Naive thymus-derived CD4-positive, alpha-beta T cell (primary cell): ENCODE measurements at regions not wholly inside any gene's neighbourhood (a gene's known extent, or its start where the extent isn't known, plus 50 kb on each side); places are given as distances from the start of the nearest gene placed in this dataset.

Experiments used
- ATAC-seq: fragments of 150-1000 bp; cut with Tn5 transposase; 2 replicates; pipeline ENCODE4 v1.10.0; 2021; ENCODE audit warnings: mild to moderate bottlenecking, moderate library complexity
- CTCF ChIA-PET: fragments of 350-600 bp; sonication (Branson Sonifier 250); formaldehyde crosslinking; loops from one replicate; lab custom pipeline; 2021; ENCODE audit warnings: antibody characterized with exemption; lab: Charles Lee
- POLR2A ChIA-PET: fragments of 350-600 bp; sonication (Branson Sonifier 250); formaldehyde crosslinking; loops from one replicate; lab custom pipeline; 2021; ENCODE audit warnings: antibody characterized with exemption, inconsistent platforms; lab: Charles Lee
- DNase-seq, 9 donors: peaks; one replicate each; pipeline versions ENCODE4 v3.0.0 to v3.0.0-alpha.2; 2020 to 2022; ENCODE audit warnings: mixed read lengths in 1 of 9
- H3K27ac ChIP-seq: one replicate; pipeline ENCODE4 v1.7.0; 2013; ENCODE audit warnings: mild to moderate bottlenecking, low read depth, low read length, moderate library complexity
- H3K27me3 ChIP-seq, 2 donors: one replicate each; pipeline ENCODE4 v1.7.0; 2013; ENCODE audit warnings: low read length in 2 of 2, mild to moderate bottlenecking in 2 of 2, moderate library complexity in 2 of 2; ENCODE audit not compliant: control insufficient read depth in 2 of 2, insufficient read depth in 2 of 2
- H3K36me3 ChIP-seq, 3 experiments: 1 replicate in 2 of 3; 2 replicates in 1 of 3; pipeline ENCODE4 v1.7.0; 2013; ENCODE audit warnings: low read length in 3 of 3, mild to moderate bottlenecking in 3 of 3, moderate library complexity in 1 of 3; ENCODE audit not compliant: insufficient read depth in 3 of 3, control insufficient read depth in 2 of 3
- H3K4me1 ChIP-seq, 2 donors: one replicate each; pipeline ENCODE4 v1.7.0; 2013; ENCODE audit warnings: low read length in 2 of 2, mild to moderate bottlenecking in 2 of 2, moderate library complexity in 1 of 2; ENCODE audit not compliant: control insufficient read depth in 2 of 2, insufficient read depth in 2 of 2
- H3K4me3 ChIP-seq: 2 replicates; pipeline ENCODE4 v1.7.0; 2013; ENCODE audit warnings: mild to moderate bottlenecking, low read length
- H3K9me3 ChIP-seq, 3 experiments: 1 replicate in 2 of 3; 2 replicates in 1 of 3; pipeline ENCODE4 v1.7.0; 2013; ENCODE audit warnings: low read length in 3 of 3; ENCODE audit not compliant: control insufficient read depth in 2 of 3
- H3K27ac Mint-ChIP-seq, 9 donors: one replicate each; pipeline ENCODE4 v1.8.0; 2020 to 2022; ENCODE audit warnings: mixed read lengths in 9 of 9, mild to moderate bottlenecking in 8 of 9, moderate library complexity in 5 of 9, inconsistent platforms in 2 of 9
- H3K27me3 Mint-ChIP-seq, 5 donors: one replicate each; pipeline ENCODE4 v1.8.0; 2021 to 2022; ENCODE audit warnings: mixed read lengths in 5 of 5, mild to moderate bottlenecking in 1 of 5
- H3K36me3 Mint-ChIP-seq, 5 donors: one replicate each; pipeline ENCODE4 v1.8.0; 2020 to 2022; ENCODE audit warnings: mixed read lengths in 5 of 5, mild to moderate bottlenecking in 3 of 5, inconsistent platforms in 1 of 5
- H3K4me1 Mint-ChIP-seq, 7 donors: one replicate each; pipeline ENCODE4 v1.8.0; 2020 to 2022; ENCODE audit warnings: mixed read lengths in 7 of 7, mild to moderate bottlenecking in 3 of 7, inconsistent platforms in 1 of 7
- H3K4me3 Mint-ChIP-seq, 10 donors: one replicate each; pipeline ENCODE4 v1.8.0; 2020 to 2022; ENCODE audit warnings: mild to moderate bottlenecking in 10 of 10, mixed read lengths in 10 of 10, moderate library complexity in 6 of 10, inconsistent platforms in 2 of 10
- H3K9me3 Mint-ChIP-seq, 11 donors: one replicate each; pipeline ENCODE4 v1.8.0; 2020 to 2022; ENCODE audit warnings: mixed read lengths in 11 of 11, mild to moderate bottlenecking in 4 of 11, inconsistent platforms in 1 of 11, moderate library complexity in 1 of 11
- intact Hi-C, 2 donors: fragments of 100-400 bp; cut with micrococcal nuclease; formaldehyde crosslinking; loops; one replicate each; pipeline ENCODE4 v1.15.1; 2023

GRCh38 chr1:80054129-80054528 is 1047.6 kb upstream of the ADGRL4 start:
- no peak overlapping the region for H3K4me3 Mint-ChIP-seq
- Histone ChIP-seq H3K36me3 (no peaks in the 10 kb centered on the region), H3K9me3 (peaks cover 0 to 4% (median 0%) of the 10 kb centered on the region in 3 experiments), H3K4me3 (no peak overlapping the region), H3K27ac (no peak overlapping the region), H3K27me3 (no peaks in the 10 kb centered on the region), H3K4me1 (no peaks in the 10 kb centered on the region)
- ChIA-PET CTCF (no interaction called here), POLR2A (no interaction called here)
- peaks cover 0 to 15% (median 3%) of the 10 kb centered on the region in 11 donors for H3K9me3 Mint-ChIP-seq
- H3K27me3 Mint-ChIP-seq = no peaks in the 10 kb centered on the region
- intact Hi-C loops = no loop called here
- DNase-seq (no peak), ATAC-seq (no peak)
- no peaks in the 10 kb centered on the region for H3K36me3 Mint-ChIP-seq
- no peak overlapping the region for H3K27ac Mint-ChIP-seq
- no peaks in the 10 kb centered on the region for H3K4me1 Mint-ChIP-seq

GRCh38 chr1:80053613-80054012 is 1047.1 kb upstream of the ADGRL4 start:
- Mint-ChIP-seq H3K27ac (no peak overlapping the region), H3K4me1 (no peaks in the 10 kb centered on the region), H3K9me3 (peaks cover 0 to 15% (median 3%) of the 10 kb centered on the region in 11 donors), H3K27me3 (no peaks in the 10 kb centered on the region), H3K4me3 (no peak overlapping the region), H3K36me3 (no peaks in the 10 kb centered on the region)
- H3K4me3 ChIP-seq = no peak overlapping the region
- intact Hi-C loops = no loop called here
- CTCF ChIA-PET = no interaction called here
- H3K27me3 ChIP-seq = no peaks in the 10 kb centered on the region
- H3K9me3 ChIP-seq = peaks cover 0 to 4% (median 0%) of the 10 kb centered on the region in 3 experiments
- no peak overlapping the region for H3K27ac ChIP-seq
- DNase-seq (no peak), ATAC-seq (no peak)
- no peaks in the 10 kb centered on the region for H3K4me1 ChIP-seq
- H3K36me3 ChIP-seq = no peaks in the 10 kb centered on the region
- POLR2A ChIA-PET = no interaction called here

GRCh38 chr1:80050523-80050922 is 1044.0 kb upstream of the ADGRL4 start:
- intact Hi-C loops = no loop called here
- Mint-ChIP-seq H3K27ac (no peak overlapping the region), H3K4me1 (no peaks in the 10 kb centered on the region), H3K9me3 (peaks cover 0 to 24% (median 9%) of the 10 kb centered on the region in 11 donors), H3K4me3 (no peak overlapping the region), H3K36me3 (no peaks in the 10 kb centered on the region), H3K27me3 (no peaks in the 10 kb centered on the region)
- no peak for ATAC-seq
- H3K27me3 ChIP-seq = no peaks in the 10 kb centered on the region
- ChIA-PET CTCF (no interaction called here), POLR2A (no interaction called here)
- no peak overlapping the region for H3K27ac ChIP-seq
- no peaks in the 10 kb centered on the region for H3K4me1 ChIP-seq
- no peak overlapping the region for H3K4me3 ChIP-seq
- H3K36me3 ChIP-seq = no peaks in the 10 kb centered on the region
- no peak for DNase-seq
- H3K9me3 ChIP-seq = peaks cover 0 to 4% (median 0%) of the 10 kb centered on the region in 3 experiments

- no peak overlapping the region for H3K27ac Mint-ChIP-seq
- intact Hi-C loops = no loop called here
- no peak for DNase-seq
- no peaks in the 10 kb centered on the region for H3K36me3 Mint-ChIP-seq
- H3K4me3 Mint-ChIP-seq = no peak overlapping the region
- H3K36me3 ChIP-seq = no peaks in the 10 kb centered on the region
- peaks cover 0 to 24% (median 9%) of the 10 kb centered on the region in 11 donors for H3K9me3 Mint-ChIP-seq
- no peaks in the 10 kb centered on the region for H3K27me3 ChIP-seq
- no peaks in the 10 kb centered on the region for H3K27me3 Mint-ChIP-seq
- ChIA-PET POLR2A (no interaction called here), CTCF (no interaction called here)
- H3K4me1 ChIP-seq = no peaks in the 10 kb centered on the region
- no peak overlapping the region for H3K4me3 ChIP-seq
- ATAC-seq = no peak
- no peak overlapping the region for H3K27ac ChIP-seq
- no peaks in the 10 kb centered on the region for H3K4me1 Mint-ChIP-seq
- peaks cover 0 to 4% (median 0%) of the 10 kb centered on the region in 3 experiments for H3K9me3 ChIP-seq
These were observed 1043.6 kb upstream of the ADGRL4 start for GRCh38 chr1:80050085-80050484.

- Mint-ChIP-seq H3K27ac (no peak overlapping the region), H3K36me3 (no peaks in the 10 kb centered on the region), H3K4me1 (no peaks in the 10 kb centered on the region), H3K27me3 (no peaks in the 10 kb centered on the region), H3K9me3 (peaks cover 0 to 24% (median 9%) of the 10 kb centered on the region in 11 donors), H3K4me3 (no peak overlapping the region)
- Histone ChIP-seq H3K4me3 (no peak overlapping the region), H3K27me3 (no peaks in the 10 kb centered on the region), H3K9me3 (no peaks in the 10 kb centered on the region), H3K27ac (no peak overlapping the region), H3K36me3 (no peaks in the 10 kb centered on the region), H3K4me1 (no peaks in the 10 kb centered on the region)
- intact Hi-C loops = no loop called here
- CTCF ChIA-PET = no interaction called here
- no peak for DNase-seq
- POLR2A ChIA-PET = no interaction called here
- no peak for ATAC-seq
These were observed 1042.2 kb upstream of the ADGRL4 start for GRCh38 chr1:80048716-80049115.

GRCh38 chr1:80047791-80048190 is 1041.3 kb upstream of the ADGRL4 start:
- CTCF ChIA-PET = no interaction called here
- no peaks in the 10 kb centered on the region for H3K36me3 Mint-ChIP-seq
- no peaks in the 10 kb centered on the region for H3K27me3 ChIP-seq
- no peak overlapping the region for H3K27ac Mint-ChIP-seq
- intact Hi-C loops = no loop called here
- no peak for DNase-seq
- H3K4me1 ChIP-seq = no peaks in the 10 kb centered on the region
- H3K4me1 Mint-ChIP-seq = no peaks in the 10 kb centered on the region
- no peak overlapping the region for H3K4me3 ChIP-seq
- no peaks in the 10 kb centered on the region for H3K27me3 Mint-ChIP-seq
- POLR2A ChIA-PET = no interaction called here
- H3K9me3 Mint-ChIP-seq = peaks cover 0 to 24% (median 9%) of the 10 kb centered on the region in 11 donors
- ATAC-seq = no peak
- no peak overlapping the region for H3K27ac ChIP-seq
- H3K9me3 ChIP-seq = no peaks in the 10 kb centered on the region
- no peak overlapping the region for H3K4me3 Mint-ChIP-seq
- H3K36me3 ChIP-seq = no peaks in the 10 kb centered on the region

GRCh38 chr1:80044662-80045061 is 1038.1 kb upstream of the ADGRL4 start:
- no peak for ATAC-seq
- H3K27ac Mint-ChIP-seq = no peak overlapping the region

More at GRCh38 chr1:80044662-80045061, 1038.1 kb upstream of the ADGRL4 start:
- Mint-ChIP-seq H3K4me1 (no peaks in the 10 kb centered on the region), H3K9me3 (peaks cover 0 to 20% (median 6%) of the 10 kb centered on the region in 11 donors), H3K27me3 (no peaks in the 10 kb centered on the region), H3K4me3 (no peak overlapping the region), H3K36me3 (peaks cover 0 to 3% (median 0%) of the 10 kb centered on the region in 5 donors)
- no peak for DNase-seq
- intact Hi-C loops = no loop called here
- H3K9me3 ChIP-seq = no peaks in the 10 kb centered on the region
- no peaks in the 10 kb centered on the region for H3K27me3 ChIP-seq
- H3K4me3 ChIP-seq = no peak overlapping the region
- ChIA-PET POLR2A (no interaction called here), CTCF (no interaction called here)
- no peak overlapping the region for H3K27ac ChIP-seq
- H3K36me3 ChIP-seq = no peaks in the 10 kb centered on the region
- H3K4me1 ChIP-seq = no peaks in the 10 kb centered on the region
